HEK293 (cell line): ENCODE measurements at regions not wholly inside any gene's neighbourhood (a gene's known extent, or its start where the extent isn't known, plus 50 kb on each side); places are given as distances from the start of the nearest gene placed in this dataset.

ENCODE experiments used
- GLI4 ChIP-seq: fragments of 450-650 bp; formaldehyde crosslinking; IDR thresholded peaks from 2 replicates; pipeline ENCODE4 v1.5.1; 2016; ENCODE audit warnings: missing biosample characterization, missing genetic modification characterization
- KLF8 ChIP-seq: fragments of 450-650 bp; formaldehyde crosslinking; IDR thresholded peaks from 2 replicates; pipeline ENCODE4 v1.5.1; 2016; ENCODE audit warnings: missing biosample characterization, missing genetic modification characterization
- MYNN ChIP-seq: fragments of 450-650 bp; formaldehyde crosslinking; IDR thresholded peaks from 2 replicates; pipeline ENCODE4 v1.5.1; 2016; ENCODE audit warnings: missing biosample characterization, missing genetic modification characterization, borderline replicate concordance
- OVOL3 ChIP-seq: fragments of 450-650 bp; formaldehyde crosslinking; IDR thresholded peaks from 2 replicates; pipeline ENCODE4 v1.5.1; 2016; ENCODE audit warnings: missing biosample characterization, missing genetic modification characterization
- REPIN1 ChIP-seq: fragments of 450-650 bp; formaldehyde crosslinking; IDR thresholded peaks from 2 replicates; pipeline ENCODE4 v1.5.1; 2017; ENCODE audit warnings: missing biosample characterization, missing genetic modification characterization, low read depth
- SCRT2 ChIP-seq: fragments of 450-650 bp; formaldehyde crosslinking; IDR thresholded peaks from 2 replicates; pipeline ENCODE4 v1.5.1; 2016; ENCODE audit warnings: missing biosample characterization, missing genetic modification characterization
- SETDB1 ChIP-seq: IDR thresholded peaks from one replicate; pipeline ENCODE4 v1.6.1; 2017; ENCODE audit warnings: mild to moderate bottlenecking, low read length, moderate library complexity, mixed read lengths; ENCODE audit not compliant: insufficient read length
- SP3 ChIP-seq: fragments of 450-650 bp; formaldehyde crosslinking; IDR thresholded peaks from 2 replicates; pipeline ENCODE4 v1.5.1; 2016; ENCODE audit warnings: missing biosample characterization, missing genetic modification characterization
- WT1 ChIP-seq: fragments of 450-650 bp; formaldehyde crosslinking; IDR thresholded peaks from 2 replicates; pipeline ENCODE4 v1.5.1; 2016; ENCODE audit warnings: missing biosample characterization, missing genetic modification characterization
- YY1 ChIP-seq: fragments of 450-650 bp; formaldehyde crosslinking; IDR thresholded peaks from 2 replicates; pipeline ENCODE4 v1.5.1; 2018; ENCODE audit warnings: missing biosample characterization, missing genetic modification characterization
- ZBTB1 ChIP-seq: fragments of 450-650 bp; formaldehyde crosslinking; IDR thresholded peaks from 2 replicates; pipeline ENCODE4 v1.5.1; 2016; ENCODE audit warnings: missing biosample characterization, missing genetic modification characterization
- ZFHX2 ChIP-seq: fragments of 450-650 bp; formaldehyde crosslinking; conservative IDR thresholded peaks from 2 replicates; pipeline ENCODE4 v1.5.1; 2016; ENCODE audit warnings: missing biosample characterization, missing genetic modification characterization
- ZNF16 ChIP-seq: fragments of 450-650 bp; formaldehyde crosslinking; IDR thresholded peaks from 2 replicates; pipeline ENCODE4 v1.5.1; 2016; ENCODE audit warnings: low read depth, missing biosample characterization, missing genetic modification characterization
- ZNF2 ChIP-seq: fragments of 450-650 bp; formaldehyde crosslinking; IDR thresholded peaks from 2 replicates; pipeline ENCODE4 v1.5.1; 2016; ENCODE audit warnings: missing biosample characterization, missing genetic modification characterization
- ZNF24 ChIP-seq: fragments of 450-650 bp; formaldehyde crosslinking; IDR thresholded peaks from 2 replicates; pipeline ENCODE4 v1.5.1; 2016; ENCODE audit warnings: missing biosample characterization, missing genetic modification characterization
- ZNF335 ChIP-seq: fragments of 450-650 bp; formaldehyde crosslinking; conservative IDR thresholded peaks from 2 replicates; pipeline ENCODE4 v1.5.1; 2016; ENCODE audit warnings: missing biosample characterization, missing genetic modification characterization
- ZNF366 ChIP-seq: fragments of 450-650 bp; formaldehyde crosslinking; conservative IDR thresholded peaks from 2 replicates; pipeline ENCODE4 v1.5.1; 2016; ENCODE audit warnings: missing biosample characterization, missing genetic modification characterization
- ZNF416 ChIP-seq: fragments of 450-650 bp; formaldehyde crosslinking; IDR thresholded peaks from 2 replicates; pipeline ENCODE4 v1.5.1; 2016; ENCODE audit warnings: missing biosample characterization, missing genetic modification characterization
- ZNF423 ChIP-seq: fragments of 450-650 bp; formaldehyde crosslinking; IDR thresholded peaks from 2 replicates; pipeline ENCODE4 v1.5.1; 2016; ENCODE audit warnings: missing biosample characterization, missing genetic modification characterization
- ZNF501 ChIP-seq: fragments of 450-650 bp; formaldehyde crosslinking; IDR thresholded peaks from 2 replicates; pipeline ENCODE4 v1.5.1; 2016; ENCODE audit warnings: missing biosample characterization, missing genetic modification characterization
- ZNF514 ChIP-seq: fragments of 450-650 bp; formaldehyde crosslinking; IDR thresholded peaks from 2 replicates; pipeline ENCODE4 v1.5.1; 2016; ENCODE audit warnings: missing biosample characterization, missing genetic modification characterization
- ZNF558 ChIP-seq: fragments of 450-650 bp; formaldehyde crosslinking; IDR thresholded peaks from 2 replicates; pipeline ENCODE4 v1.5.1; 2016; ENCODE audit warnings: missing biosample characterization, missing genetic modification characterization
- ZNF560 ChIP-seq: fragments of 450-650 bp; formaldehyde crosslinking; IDR thresholded peaks from 2 replicates; pipeline ENCODE4 v1.5.1; 2017; ENCODE audit warnings: missing biosample characterization, missing genetic modification characterization, borderline replicate concordance
- ZNF571 ChIP-seq: fragments of 450-650 bp; formaldehyde crosslinking; IDR thresholded peaks from 2 replicates; pipeline ENCODE4 v1.5.0; 2017; ENCODE audit warnings: missing biosample characterization, missing genetic modification characterization
- ZNF585B ChIP-seq: fragments of 450-650 bp; formaldehyde crosslinking; IDR thresholded peaks from 2 replicates; pipeline ENCODE4 v1.5.1; 2016; ENCODE audit warnings: missing biosample characterization, missing genetic modification characterization
- ZNF600 ChIP-seq: fragments of 450-650 bp; formaldehyde crosslinking; IDR thresholded peaks from 2 replicates; pipeline ENCODE4 v1.5.1; 2016; ENCODE audit warnings: missing biosample characterization, missing genetic modification characterization
- ZNF677 ChIP-seq: fragments of 450-650 bp; IDR thresholded peaks from 2 replicates; pipeline ENCODE4 v1.5.0; 2018; ENCODE audit warnings: missing biosample characterization, mild to moderate bottlenecking, missing genetic modification characterization, moderate library complexity
- ZNF701 ChIP-seq: fragments of 450-650 bp; formaldehyde crosslinking; IDR thresholded peaks from 2 replicates; pipeline ENCODE4 v1.5.1; 2016; ENCODE audit warnings: missing biosample characterization, missing genetic modification characterization
- TF ChIP-seq, protein P1 (sequence below): fragments of 450-650 bp; formaldehyde crosslinking; IDR thresholded peaks from 2 replicates; pipeline ENCODE4 v1.5.1; 2016; ENCODE audit warnings: missing biosample characterization, missing genetic modification characterization
- TF ChIP-seq, protein P2 (sequence below): fragments of 450-650 bp; formaldehyde crosslinking; optimal IDR thresholded peaks from 2 replicates; pipeline ENCODE3; 2016; ENCODE audit warnings: missing biosample characterization, mild to moderate bottlenecking, missing genetic modification characterization
- TF ChIP-seq, protein P3 (sequence below): fragments of 450-650 bp; formaldehyde crosslinking; IDR thresholded peaks from 2 replicates; pipeline ENCODE4 v1.5.1; 2016; ENCODE audit warnings: missing biosample characterization, missing genetic modification characterization
- TF ChIP-seq, protein P4 (sequence below): fragments of 450-650 bp; formaldehyde crosslinking; IDR thresholded peaks from 2 replicates; pipeline ENCODE4 v1.5.1; 2017; ENCODE audit warnings: missing biosample characterization, missing genetic modification characterization
- TF ChIP-seq, protein P5 (sequence below): fragments of 450-650 bp; formaldehyde crosslinking; IDR thresholded peaks from 2 replicates; pipeline ENCODE4 v1.5.1; 2016; ENCODE audit warnings: missing biosample characterization, missing genetic modification characterization
- TF ChIP-seq, protein P6 (sequence below): fragments of 450-650 bp; formaldehyde crosslinking; IDR thresholded peaks from 2 replicates; pipeline ENCODE4; 2016; ENCODE audit warnings: missing biosample characterization, missing genetic modification characterization

DNA sequence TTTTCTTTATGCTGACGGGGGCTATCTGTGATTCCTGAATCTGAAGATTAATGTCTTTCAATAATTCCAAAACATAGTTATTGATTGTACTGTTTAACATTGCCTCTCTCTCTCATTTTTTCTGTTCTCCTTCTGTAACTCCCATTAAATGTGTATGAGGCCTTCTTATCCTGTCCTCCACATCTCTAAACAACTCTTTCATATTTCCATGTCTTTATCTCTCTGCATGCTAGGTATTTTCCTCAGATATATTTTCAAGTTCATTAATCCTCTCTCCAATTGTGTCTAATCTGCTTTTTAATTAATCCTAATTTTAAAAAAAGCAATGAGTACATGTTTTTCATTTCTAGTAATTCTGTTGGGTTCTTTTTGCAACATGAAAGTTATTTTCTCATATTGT, 173.2 kb downstream of the TLE3 start (continued):
- no peak for TF ChIP-seq ZNF416 (tag by site-specific recombination)
- TF ChIP-seq ZNF514: no peak
- TF ChIP-seq WT1 (tag by site-specific recombination): no peak
- TF ChIP-seq, protein P1, sequence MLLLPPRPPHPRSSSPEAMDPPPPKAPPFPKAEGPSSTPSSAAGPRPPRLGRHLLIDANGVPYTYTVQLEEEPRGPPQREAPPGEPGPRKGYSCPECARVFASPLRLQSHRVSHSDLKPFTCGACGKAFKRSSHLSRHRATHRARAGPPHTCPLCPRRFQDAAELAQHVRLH (tag by site-specific recombination): no peak; the same call in 1 of the 2 replicates
- TF ChIP-seq ZNF558 (tag by site-specific recombination): peak; percentile 98
- no peak for TF ChIP-seq ZBTB1 (tag by site-specific recombination)
- no peak for TF ChIP-seq ZNF501 (tag by site-specific recombination)
- TF ChIP-seq ZNF366 (tag by site-specific recombination): no peak
- TF ChIP-seq MYNN: no peak
- TF ChIP-seq YY1 (tag by site-specific recombination): no peak
- TF ChIP-seq ZNF2: no peak
- no peak for TF ChIP-seq ZNF571 (tag by site-specific recombination)
- no peak for TF ChIP-seq ZNF16
- TF ChIP-seq REPIN1 (tag by site-specific recombination): no peak
- no peak for TF ChIP-seq SP3
- peak; percentile 87 for TF ChIP-seq SETDB1
- TF ChIP-seq GLI4: no peak
- TF ChIP-seq KLF8: no peak
- no peak for TF ChIP-seq ZNF423 (tag by site-specific recombination)
- no peak for TF ChIP-seq ZNF560 (tag by site-specific recombination)
- TF ChIP-seq, protein P2, sequence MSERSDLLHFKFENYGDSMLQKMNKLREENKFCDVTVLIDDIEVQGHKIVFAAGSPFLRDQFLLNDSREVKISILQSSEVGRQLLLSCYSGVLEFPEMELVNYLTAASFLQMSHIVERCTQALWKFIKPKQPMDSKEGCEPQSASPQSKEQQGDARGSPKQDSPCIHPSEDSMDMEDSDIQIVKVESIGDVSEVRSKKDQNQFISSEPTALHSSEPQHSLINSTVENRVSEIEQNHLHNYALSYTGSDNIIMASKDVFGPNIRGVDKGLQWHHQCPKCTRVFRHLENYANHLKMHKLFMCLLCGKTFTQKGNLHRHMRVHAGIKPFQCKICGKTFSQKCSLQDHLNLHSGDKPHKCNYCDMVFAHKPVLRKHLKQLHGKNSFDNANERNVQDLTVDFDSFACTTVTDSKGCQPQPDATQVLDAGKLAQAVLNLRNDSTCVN: no peak
- TF ChIP-seq ZNF701 (tag by site-specific recombination): no peak
- TF ChIP-seq, protein P3, sequence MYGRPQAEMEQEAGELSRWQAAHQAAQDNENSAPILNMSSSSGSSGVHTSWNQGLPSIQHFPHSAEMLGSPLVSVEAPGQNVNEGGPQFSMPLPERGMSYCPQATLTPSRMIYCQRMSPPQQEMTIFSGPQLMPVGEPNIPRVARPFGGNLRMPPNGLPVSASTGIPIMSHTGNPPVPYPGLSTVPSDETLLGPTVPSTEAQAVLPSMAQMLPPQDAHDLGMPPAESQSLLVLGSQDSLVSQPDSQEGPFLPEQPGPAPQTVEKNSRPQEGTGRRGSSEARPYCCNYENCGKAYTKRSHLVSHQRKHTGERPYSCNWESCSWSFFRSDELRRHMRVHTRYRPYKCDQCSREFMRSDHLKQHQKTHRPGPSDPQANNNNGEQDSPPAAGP (tag by site-specific recombination): no peak
- TF ChIP-seq, protein P4, sequence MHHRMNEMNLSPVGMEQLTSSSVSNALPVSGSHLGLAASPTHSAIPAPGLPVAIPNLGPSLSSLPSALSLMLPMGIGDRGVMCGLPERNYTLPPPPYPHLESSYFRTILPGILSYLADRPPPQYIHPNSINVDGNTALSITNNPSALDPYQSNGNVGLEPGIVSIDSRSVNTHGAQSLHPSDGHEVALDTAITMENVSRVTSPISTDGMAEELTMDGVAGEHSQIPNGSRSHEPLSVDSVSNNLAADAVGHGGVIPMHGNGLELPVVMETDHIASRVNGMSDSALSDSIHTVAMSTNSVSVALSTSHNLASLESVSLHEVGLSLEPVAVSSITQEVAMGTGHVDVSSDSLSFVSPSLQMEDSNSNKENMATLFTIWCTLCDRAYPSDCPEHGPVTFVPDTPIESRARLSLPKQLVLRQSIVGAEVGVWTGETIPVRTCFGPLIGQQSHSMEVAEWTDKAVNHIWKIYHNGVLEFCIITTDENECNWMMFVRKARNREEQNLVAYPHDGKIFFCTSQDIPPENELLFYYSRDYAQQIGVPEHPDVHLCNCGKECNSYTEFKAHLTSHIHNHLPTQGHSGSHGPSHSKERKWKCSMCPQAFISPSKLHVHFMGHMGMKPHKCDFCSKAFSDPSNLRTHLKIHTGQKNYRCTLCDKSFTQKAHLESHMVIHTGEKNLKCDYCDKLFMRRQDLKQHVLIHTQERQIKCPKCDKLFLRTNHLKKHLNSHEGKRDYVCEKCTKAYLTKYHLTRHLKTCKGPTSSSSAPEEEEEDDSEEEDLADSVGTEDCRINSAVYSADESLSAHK (tag by site-specific recombination): no peak
- TF ChIP-seq, protein P5, sequence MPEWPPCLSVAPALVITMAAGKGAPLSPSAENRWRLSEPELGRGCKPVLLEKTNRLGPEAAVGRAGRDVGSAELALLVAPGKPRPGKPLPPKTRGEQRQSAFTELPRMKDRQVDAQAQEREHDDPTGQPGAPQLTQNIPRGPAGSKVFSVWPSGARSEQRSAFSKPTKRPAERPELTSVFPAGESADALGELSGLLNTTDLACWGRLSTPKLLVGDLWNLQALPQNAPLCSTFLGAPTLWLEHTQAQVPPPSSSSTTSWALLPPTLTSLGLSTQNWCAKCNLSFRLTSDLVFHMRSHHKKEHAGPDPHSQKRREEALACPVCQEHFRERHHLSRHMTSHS (tag by site-specific recombination): no peak
- TF ChIP-seq ZNF24 (tag by site-specific recombination): no peak
- TF ChIP-seq, protein P6, sequence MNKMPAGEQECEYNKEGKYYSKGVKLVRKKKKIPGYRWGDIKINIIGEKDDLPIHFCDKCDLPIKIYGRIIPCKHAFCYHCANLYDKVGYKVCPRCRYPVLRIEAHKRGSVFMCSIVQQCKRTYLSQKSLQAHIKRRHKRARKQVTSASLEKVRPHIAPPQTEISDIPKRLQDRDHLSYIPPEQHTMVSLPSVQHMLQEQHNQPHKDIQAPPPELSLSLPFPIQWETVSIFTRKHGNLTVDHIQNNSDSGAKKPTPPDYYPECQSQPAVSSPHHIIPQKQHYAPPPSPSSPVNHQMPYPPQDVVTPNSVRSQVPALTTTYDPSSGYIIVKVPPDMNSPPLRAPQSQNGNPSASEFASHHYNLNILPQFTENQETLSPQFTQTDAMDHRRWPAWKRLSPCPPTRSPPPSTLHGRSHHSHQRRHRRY (tag by site-specific recombination): no peak
- no peak for TF ChIP-seq ZNF600
- no peak for TF ChIP-seq OVOL3 (tag by site-specific recombination)
- no peak for TF ChIP-seq ZFHX2
- no peak for TF ChIP-seq ZNF335 (tag by site-specific recombination)
- no peak for TF ChIP-seq SCRT2
- TF ChIP-seq ZNF677 (tag by site-specific recombination): no peak
- no peak for TF ChIP-seq ZNF585B (tag by site-specific recombination)
